IMR-90 (cell line): ENCODE measurements at regions not wholly inside any gene's neighbourhood (a gene's known extent, or its start where the extent isn't known, plus 50 kb on each side); places are given as distances from the start of the nearest gene placed in this dataset.

Source experiments
- ATAC-seq: fragments of 200-7000 bp; cut with Tn5 transposase; 2 replicates; pipeline ENCODE4 v1.9.1; 2020; ENCODE audit warnings: low read depth, mild to moderate bottlenecking, moderate library complexity
- BruUV-seq: library from RNA; stranded (reverse); fragments of 400-500 nt; replicated peaks from 2 replicates; lab custom pipeline; 2021; lab: Mats Ljungman, UMichigan
- CTCF ChIA-PET: fragments of 300-600 bp; formaldehyde crosslinking; extraction: SDS; loops from one replicate; lab custom pipeline; 2021; ENCODE audit warnings: antibody characterized with exemption; lab: Yijun Ruan, JAX
- POLR2A ChIA-PET: fragments of 300-600 bp; sonication (Branson Sonifier 250); formaldehyde crosslinking; loops from one replicate; lab custom pipeline; 2022; ENCODE audit warnings: antibody characterized with exemption; ENCODE audit not compliant: unreplicated experiment; lab: Charles Lee
- DNase-seq: peaks from one replicate; pipeline ENCODE4 v3.0.0; 2013
- H2AFZ ChIP-seq: replicated peaks from 2 replicates; pipeline ENCODE3; 2013; ENCODE audit warnings: low read length, mild to moderate bottlenecking; ENCODE audit not compliant: poor library complexity
- H2AK5ac ChIP-seq: 2 replicates; pipeline ENCODE4 v1.6.1; 2013; ENCODE audit warnings: low read depth, low read length, inconsistent platforms
- H2AK9ac ChIP-seq: replicated peaks from 2 replicates; pipeline ENCODE3; 2013; ENCODE audit warnings: mild to moderate bottlenecking, low read depth, low read length, moderate library complexity; ENCODE audit not compliant: poor library complexity
- H2BK120ac ChIP-seq: 2 replicates; pipeline ENCODE4 v1.6.1; 2013; ENCODE audit warnings: low read depth, low read length, inconsistent platforms
- H2BK15ac ChIP-seq: 3 replicates; pipeline ENCODE4 v1.6.1; 2013; ENCODE audit warnings: low read depth, low read length, inconsistent platforms
- H2BK20ac ChIP-seq: 2 replicates; pipeline ENCODE4 v1.6.1; 2013; ENCODE audit warnings: low read depth, mild to moderate bottlenecking, inconsistent platforms, low read length, moderate library complexity
- H2BK5ac ChIP-seq: 2 replicates; pipeline ENCODE4 v1.6.1; 2013; ENCODE audit warnings: mild to moderate bottlenecking, low read depth, low read length, inconsistent platforms; ENCODE audit not compliant: poor library complexity, severe bottlenecking
- H3K14ac ChIP-seq: replicated peaks from 2 replicates; pipeline ENCODE4 v1.6.1; 2013; ENCODE audit warnings: low read depth, low read length, inconsistent platforms
- H3K18ac ChIP-seq: 2 replicates; pipeline ENCODE4 v1.6.1; 2013; ENCODE audit warnings: low read depth, low read length, control low read depth
- H3K23ac ChIP-seq: 2 replicates; pipeline ENCODE4 v1.6.1; 2013; ENCODE audit warnings: low read depth, low read length, inconsistent platforms
- H3K27ac ChIP-seq: 2 replicates; pipeline ENCODE4 v1.5.1; 2013; ENCODE audit warnings: mild to moderate bottlenecking, control low read depth, low read length; ENCODE audit not compliant: insufficient read depth
- H3K27me3 ChIP-seq: 2 replicates; pipeline ENCODE4 v1.6.1; 2013; ENCODE audit warnings: low read length; ENCODE audit not compliant: control insufficient read depth, insufficient read depth
- H3K36me3 ChIP-seq: 2 replicates; pipeline ENCODE4 v1.6.1; 2013; ENCODE audit warnings: low read length, mixed read lengths; ENCODE audit not compliant: control insufficient read depth, insufficient read depth
- H3K4ac ChIP-seq: 2 replicates; pipeline ENCODE4 v1.6.1; 2013; ENCODE audit warnings: low read depth, low read length, inconsistent platforms
- H3K4me1 ChIP-seq: 2 replicates; pipeline ENCODE4 v1.6.1; 2013; ENCODE audit warnings: low read length, mixed read lengths; ENCODE audit not compliant: control insufficient read depth, insufficient read depth
- H3K4me2 ChIP-seq: 2 replicates; pipeline ENCODE4 v1.6.1; 2013; ENCODE audit warnings: low read depth, mild to moderate bottlenecking, control low read depth, low read length, moderate library complexity
- H3K4me3 ChIP-seq: 2 replicates; pipeline ENCODE4 v1.5.1; 2013; ENCODE audit warnings: low read depth, mild to moderate bottlenecking, control low read depth, low read length, moderate library complexity; ENCODE audit not compliant: insufficient read depth
- H3K56ac ChIP-seq: 2 replicates; pipeline ENCODE4 v1.6.1; 2013; ENCODE audit warnings: low read length, inconsistent platforms; ENCODE audit not compliant: insufficient read depth; ENCODE audit errors: extremely low read depth
- H3K79me1 ChIP-seq, 2 experiments: 2 replicates each; pipeline ENCODE4 v1.6.1; 2013; ENCODE audit warnings: low read length in 2 of 2, inconsistent platforms in 1 of 2, low read depth in 1 of 2
- H3K9ac ChIP-seq: 2 replicates; pipeline ENCODE4 v1.6.1; 2013; ENCODE audit warnings: low read depth, low read length, control low read depth
- H3K9me1 ChIP-seq: 2 replicates; pipeline ENCODE4 v1.6.1; 2013; ENCODE audit warnings: low read length, inconsistent platforms; ENCODE audit not compliant: insufficient read depth
- H3K9me3 ChIP-seq: 2 replicates; pipeline ENCODE4 v1.6.1; 2013; ENCODE audit warnings: low read length; ENCODE audit not compliant: control insufficient read depth, insufficient read depth
- H4K20me1 ChIP-seq: 2 replicates; pipeline ENCODE4 v1.6.1; 2013; ENCODE audit warnings: low read length, inconsistent platforms; ENCODE audit not compliant: insufficient read depth
- H4K5ac ChIP-seq: 2 replicates; pipeline ENCODE4 v1.6.1; 2013; ENCODE audit warnings: mild to moderate bottlenecking, low read depth, low read length, control low read depth
- H4K8ac ChIP-seq, 2 experiments: 2 replicates each; pipeline ENCODE4 v1.6.1; 2013; ENCODE audit warnings: low read depth in 2 of 2, low read length in 2 of 2, control low read depth in 1 of 2, inconsistent platforms in 1 of 2
- H4K91ac ChIP-seq: 2 replicates; pipeline ENCODE4 v1.6.1; 2013; ENCODE audit warnings: low read depth, low read length, inconsistent platforms; ENCODE audit not compliant: insufficient read depth
- CTCF ChIP-seq: conservative IDR thresholded peaks from 2 replicates; pipeline ENCODE4 v1.5.1; 2012; ENCODE audit warnings: mild to moderate bottlenecking, low read depth, low read length, improper control_type of control experiment
- ELK1 ChIP-seq: fragments of 150-350 bp; IDR thresholded peaks from 2 replicates; pipeline ENCODE4 v1.6.1; 2016; ENCODE audit warnings: low read depth, mild to moderate bottlenecking, low read length, moderate library complexity, borderline replicate concordance
- FOS ChIP-seq: fragments of 150-350 bp; IDR thresholded peaks from 2 replicates; pipeline ENCODE4 v1.6.1; 2016; ENCODE audit warnings: low read depth, low read length
- MAFK ChIP-seq: IDR thresholded peaks from 2 replicates; pipeline ENCODE4 v1.6.1; 2012; ENCODE audit warnings: low read depth, low read length, improper control_type of control experiment
- NFE2L2 ChIP-seq: fragments of 150-350 bp; IDR thresholded peaks from 2 replicates; pipeline ENCODE4 v1.6.1; 2016; ENCODE audit warnings: low read depth, mild to moderate bottlenecking, low read length
- RAD21 ChIP-seq: IDR thresholded peaks from 2 replicates; pipeline ENCODE4 v1.6.1; 2012; ENCODE audit warnings: low read length, improper control_type of control experiment
- RFX5 ChIP-seq: IDR thresholded peaks from 2 replicates; pipeline ENCODE4 v1.8.0; 2012; ENCODE audit warnings: low read depth, mild to moderate bottlenecking, low read length, moderate library complexity
- USF2 ChIP-seq: fragments of 150-350 bp; IDR thresholded peaks from 2 replicates; pipeline ENCODE4 v1.6.1; 2017; ENCODE audit warnings: mild to moderate bottlenecking, antibody characterized with exemption, low read length, low read depth
- WGBS, 2 experiments: methylation state at CpG; one replicate each; pipeline versions ENCODE4 v1.1.5 to v1.1.7; 2013; ENCODE audit warnings: missing lambda C conversion rate in 2 of 2; ENCODE audit not compliant: insufficient read length in 1 of 2; ENCODE audit errors: extremely low coverage in 2 of 2; 5-methylcytosine and 5-hydroxymethylcytosine counted together
- dilution Hi-C: fragments of 300-500 bp; cut with HindIII; formaldehyde crosslinking; loops from one replicate; pipeline ENCODE4 v1.14.3; 2018; ENCODE audit warnings: low sequenced_read_pairs; ENCODE audit not compliant: unreplicated experiment
- in situ Hi-C: fragments of 300-500 bp; cut with MboI; formaldehyde crosslinking; loops from 3 replicates; pipeline ENCODE4 v1.14.3; 2019; ENCODE audit warnings: low sequenced_read_pairs, inconsistent platforms, mixed read lengths
- intact Hi-C: fragments of 100-400 bp; cut with micrococcal nuclease; formaldehyde crosslinking; loops from 2 replicates; pipeline ENCODE4 v1.10.0; 2022

- Histone ChIP-seq H4K20me1 (no peaks in the 10 kb centered on the region), H2BK20ac (no peak overlapping the region), H3K27ac (no peak overlapping the region), H3K27me3 (no peaks in the 10 kb centered on the region), H3K9me1 (no peaks in the 10 kb centered on the region), H3K23ac (no peak overlapping the region), H3K4me1 (no peaks in the 10 kb centered on the region), H3K4ac (no peak overlapping the region), H3K14ac (no peak overlapping the region), H3K9me3 (no peaks in the 10 kb centered on the region), H2AK5ac (no peak overlapping the region), H3K9ac (no peak overlapping the region), H3K18ac (no peak overlapping the region), H3K56ac (no peak overlapping the region), H2AK9ac (no peak overlapping the region), H4K5ac (no peak overlapping the region), H4K8ac (no peak overlapping the region), H4K91ac (no peak overlapping the region), H2AFZ (no peak overlapping the region), H2BK5ac (no peak overlapping the region), H3K36me3 (no peaks in the 10 kb centered on the region), H2BK15ac (no peak overlapping the region), H3K79me1 (no peaks in the 10 kb centered on the region), H2BK120ac (no peak overlapping the region), H3K4me3 (no peak overlapping the region), H3K4me2 (no peak overlapping the region)
- dilution Hi-C loops (no loop called here), intact Hi-C loops (no loop called here), in situ Hi-C loops (loop anchor here (5.0 kb wide), 1 partner anchor 52 kb away; no protein-coding TSS in a partner anchor)
- ATAC-seq (no peak), DNase-seq (no peak)
- CTCF ChIA-PET, result no interaction called here
- POLR2A ChIA-PET, result no interaction called here
- TF ChIP-seq NFE2L2 (no peak), CTCF (no peak), MAFK (no peak), RFX5 (no peak), USF2 (no peak), FOS (no peak), RAD21 (no peak), ELK1 (no peak)
- BruUV-seq, result no TSS peak
- WGBS, 2 experiments, result no CpG with 5 or more reads among the region's 3 CpGs
Measured at GRCh38 chr21:16800536-16801275, 712.1 kb upstream of the CXADR start.
